ENCODE measurements at regions not wholly inside any gene's neighbourhood (a gene's known extent, or its start where the extent isn't known, plus 50 kb on each side); places are given as distances from the start of the nearest gene placed in this dataset.

GRCh38 chr12:24708043-24708442 is 240.9 kb downstream of the BCAT1 start:
- Histone ChIP-seq H3K4me3 (replicated peaks in 1 of 3; ENCODE audit: insufficient read depth in 1 of 3, low read depth in 1 of 3, low read length in 3 of 3) (no peak overlapping the region), H3K4me2 (ENCODE audit: insufficient read depth, low read length) (no peak overlapping the region), H3K9ac (replicated peaks; ENCODE audit: extremely low read depth, insufficient read depth, low read length) (no peak overlapping the region), H4K20me1 (replicated peaks; ENCODE audit: control insufficient read depth, extremely low read depth, insufficient read depth, low read length) (no peaks in the 10 kb centered on the region), H3K9me3 (replicated peaks; ENCODE audit: control insufficient read depth, insufficient read depth, low read length) (no peaks in the 10 kb centered on the region), H3K27me3 (ENCODE audit: control insufficient read depth in 2 of 2, insufficient read depth in 2 of 2, low read length in 2 of 2) (no peaks in the 10 kb centered on the region), H3K4me1 (ENCODE audit: control insufficient read depth, extremely low read depth, insufficient read depth, low read length) (no peaks in the 10 kb centered on the region), H3K36me3 (ENCODE audit: control insufficient read depth in 2 of 2, extremely low read depth in 1 of 2, insufficient read depth in 2 of 2, low read length in 2 of 2) (no peaks in the 10 kb centered on the region), H3K79me2 (ENCODE audit: control insufficient read depth, insufficient read depth, low read length) (no peaks in the 10 kb centered on the region), H3K9me1 (replicated peaks; ENCODE audit: control insufficient read depth, extremely low read depth, insufficient read depth, low read length) (no peaks in the 10 kb centered on the region), H3K27ac (ENCODE audit: insufficient read depth, low read depth, low read length) (no peak overlapping the region), H2AFZ (ENCODE audit: low read depth, low read length) (no peak overlapping the region)
- POLR2A ChIA-PET, result no interaction called here
- intact Hi-C loops (cut with micrococcal nuclease) (no loop called here), dilution Hi-C loops (cut with MboI; ENCODE audit: extremely low pct_ligation_motif_present, low sequenced_read_pairs) (no loop called here)
- DNase-seq (ENCODE audit: low read depth, low spot score), result no peak
- CTCF ChIA-PET, result no interaction called here
- no TSS peak for BruUV-seq (replicated peaks)
- FAIRE-seq, result no peak
- TF ChIP-seq EZH2 (IDR thresholded peaks at IDR 0.05; ENCODE audit: borderline replicate concordance, low read depth, low read length, severe bottlenecking) (no peak), POLR2A (IDR thresholded peaks at IDR 0.05; ENCODE audit: low read depth, low read length) (no peak), POLR2AphosphoS5 (IDR thresholded peaks at IDR 0.05; ENCODE audit: insufficient read depth, low read depth, low read length) (no peak), CTCF (IDR thresholded peaks at IDR 0.05; ENCODE audit: extremely low read depth in 1 of 2, insufficient read depth in 1 of 2, low read depth in 1 of 2, low read length in 2 of 2) (no peak), MAX (IDR thresholded peaks at IDR 0.05; ENCODE audit: insufficient read depth, insufficient read length) (no peak), MYC (IDR thresholded peaks at IDR 0.05; ENCODE audit: low read depth, low read length) (no peak), FOS (IDR thresholded peaks at IDR 0.05; ENCODE audit: borderline replicate concordance, insufficient read depth, low read length) (no peak), JUN (IDR thresholded peaks at IDR 0.05; ENCODE audit: borderline replicate concordance, insufficient read depth, insufficient read length, low read depth) (no peak), GATA2 (IDR thresholded peaks at IDR 0.05; ENCODE audit: insufficient read depth, insufficient read length, low read depth, low read length) (no peak)
